Stimulated activated effector memory CD8-positive, alpha-beta T cell treated with anti-CD3 and anti-CD28 coated beads, Interleukin-12 subunit alpha, Interleukin-12 subunit beta, amount 100 ng/mL, for 72 hours (primary cell): ENCODE measurements at regions not wholly inside any gene's neighbourhood (a gene's known extent, or its start where the extent isn't known, plus 50 kb on each side); places are given as distances from the start of the nearest gene placed in this dataset.
A peak's percentile ranks its signal among the peaks of the same experiment; 100 is the strongest.

Experiments used
- ATAC-seq: fragments of 150-1000 bp; cut with Tn5 transposase; 2 replicates; pipeline ENCODE4 v1.10.0; 2021
- DNase-seq, 2 donors: peaks; one replicate each; pipeline ENCODE4 v3.0.0; 2021 to 2022; ENCODE audit warnings: low spot score in 2 of 2
- H3K27ac Mint-ChIP-seq: one replicate; pipeline ENCODE4 v1.8.0; 2022; ENCODE audit warnings: mild to moderate bottlenecking, mixed read lengths
- H3K36me3 Mint-ChIP-seq: one replicate; pipeline ENCODE4 v1.8.0; 2022; ENCODE audit warnings: mild to moderate bottlenecking, mixed read lengths
- H3K4me1 Mint-ChIP-seq: one replicate; pipeline ENCODE4 v1.8.0; 2022; ENCODE audit warnings: mixed read lengths
- H3K4me3 Mint-ChIP-seq: one replicate; pipeline ENCODE4 v1.8.0; 2022; ENCODE audit warnings: mild to moderate bottlenecking, mixed read lengths
- H3K9me3 Mint-ChIP-seq: one replicate; pipeline ENCODE4 v1.8.0; 2022; ENCODE audit warnings: mixed read lengths

DNA sequence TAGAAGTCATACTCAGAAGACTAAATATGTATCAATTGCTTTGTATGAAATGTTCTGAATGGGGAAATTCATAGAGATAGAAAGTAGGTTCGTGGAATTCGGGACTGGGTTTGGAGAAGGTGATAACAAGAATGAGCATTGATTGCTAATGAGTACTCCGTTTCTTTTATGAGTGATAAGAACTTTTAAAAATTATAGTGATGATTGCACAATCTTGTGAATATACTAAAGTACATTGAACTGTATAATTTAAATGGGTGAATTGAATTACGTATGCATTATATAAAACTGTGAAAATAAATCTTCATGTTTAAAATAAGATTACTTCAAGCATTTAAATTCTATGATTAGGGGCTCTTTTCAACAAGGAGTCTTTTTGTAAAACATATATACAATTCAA is 425.6 kb upstream of the NCAM2 start:
- Mint-ChIP-seq H3K9me3 (peaks cover 12% of the 10 kb centered on the region), H3K27ac (no peak overlapping the region)
- no peak for ATAC-seq

DNA sequence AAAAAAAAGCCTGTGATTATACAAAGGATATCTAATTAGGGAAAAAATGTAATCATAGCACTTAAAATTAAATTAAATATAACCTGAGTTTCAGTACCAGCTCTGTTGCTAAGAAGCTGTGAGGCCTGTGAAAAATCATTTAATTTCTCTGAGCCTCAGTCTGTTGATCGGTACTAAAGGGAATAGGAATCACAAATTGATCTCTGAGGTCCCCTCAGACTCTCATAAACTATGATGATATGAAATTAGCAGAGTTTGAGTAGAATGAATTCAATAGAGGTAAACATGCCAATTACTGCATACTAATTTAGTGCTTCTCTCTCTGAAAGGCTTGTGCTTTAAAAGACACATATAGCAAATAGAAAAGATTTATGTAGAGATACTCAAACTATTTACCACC is 416.8 kb upstream of the NCAM2 start:
- Mint-ChIP-seq H3K9me3 (peaks cover 10% of the 10 kb centered on the region), H3K36me3 (no peaks in the 10 kb centered on the region)

More for the DNA sequence above, 425.6 kb upstream of the NCAM2 start:
- H3K36me3 Mint-ChIP-seq: no peaks in the 10 kb centered on the region
- no peaks in the 10 kb centered on the region for H3K4me1 Mint-ChIP-seq
- no peak for DNase-seq
- no peak overlapping the region for H3K4me3 Mint-ChIP-seq

DNA sequence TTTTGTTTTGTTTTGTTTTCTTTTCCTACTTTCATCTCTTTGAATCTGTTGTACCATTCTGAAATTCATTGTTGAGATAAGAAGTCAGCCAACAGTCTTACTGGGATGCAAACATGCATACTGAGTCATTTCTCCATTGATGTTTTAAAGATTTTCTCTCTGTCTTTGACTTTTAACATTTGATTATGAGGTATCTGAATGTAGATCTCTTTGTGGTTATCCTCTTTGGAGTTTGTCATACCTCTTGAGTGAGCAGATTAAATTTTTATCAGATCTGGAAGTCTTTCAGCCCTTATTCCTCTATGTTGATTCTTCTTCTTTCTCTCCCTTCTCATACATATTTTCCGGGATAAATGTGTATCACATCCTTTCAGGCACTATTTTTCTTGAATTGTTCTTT is 406.9 kb upstream of the NCAM2 start:
- Mint-ChIP-seq H3K4me1 (no peaks in the 10 kb centered on the region), H3K9me3 (peaks cover 6% of the 10 kb centered on the region), H3K4me3 (no peak overlapping the region), H3K36me3 (no peaks in the 10 kb centered on the region), H3K27ac (no peak overlapping the region)
- ATAC-seq (peak; percentile 37), DNase-seq (no peak)

More for the DNA sequence above, 416.8 kb upstream of the NCAM2 start:
- ATAC-seq (no peak), DNase-seq (no peak)
- Mint-ChIP-seq H3K4me1 (no peaks in the 10 kb centered on the region), H3K4me3 (no peak overlapping the region), H3K27ac (no peak overlapping the region)

DNA sequence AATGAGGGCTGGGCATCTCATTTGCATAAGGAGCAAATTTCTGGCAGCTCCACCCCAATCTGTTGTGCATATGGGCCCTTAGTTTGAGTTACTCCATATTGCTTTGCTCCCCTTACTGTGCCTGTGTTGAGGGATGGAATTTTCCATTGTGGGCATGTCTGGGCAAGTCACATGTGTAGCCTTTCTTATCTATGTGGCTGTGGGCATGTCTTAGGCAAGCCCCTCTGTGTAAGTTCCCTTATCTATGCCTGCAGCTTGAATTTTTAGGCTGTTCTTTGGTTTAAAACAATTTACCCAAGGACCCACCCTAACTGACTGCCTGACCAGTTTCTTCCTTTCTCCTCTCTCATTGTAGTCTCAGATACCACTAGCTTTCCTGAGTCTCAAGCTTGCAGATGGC is 405.7 kb upstream of the NCAM2 start:
- H3K27ac Mint-ChIP-seq: no peak overlapping the region
- DNase-seq (no peak), ATAC-seq (no peak)
- no peaks in the 10 kb centered on the region for H3K4me1 Mint-ChIP-seq
- H3K9me3 Mint-ChIP-seq: peaks cover 6% of the 10 kb centered on the region
- no peaks in the 10 kb centered on the region for H3K36me3 Mint-ChIP-seq
- H3K4me3 Mint-ChIP-seq: no peak overlapping the region

DNA sequence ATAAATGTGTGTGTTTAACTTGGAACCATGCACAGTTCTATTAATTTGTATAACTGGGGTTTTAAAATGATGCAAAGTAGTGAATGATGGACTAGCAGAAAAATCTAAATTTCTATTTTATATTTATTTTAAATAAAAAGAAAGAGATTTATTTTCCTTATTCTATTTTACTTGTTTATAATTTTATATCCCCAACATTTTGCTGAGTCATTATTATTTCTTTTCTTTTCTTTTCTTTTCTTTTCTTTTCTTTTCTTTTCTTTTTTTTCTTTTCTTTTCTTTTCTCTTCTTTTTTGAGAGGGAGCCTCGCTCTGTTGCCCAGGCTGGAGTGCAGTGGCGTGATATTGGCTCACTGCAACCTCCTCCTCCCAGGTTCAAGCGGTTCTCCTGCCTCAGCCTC is 395.0 kb upstream of the NCAM2 start:
- DNase-seq (no peak), ATAC-seq (no peak)
- no peaks in the 10 kb centered on the region for H3K4me1 Mint-ChIP-seq
- peaks cover 20% of the 10 kb centered on the region for H3K9me3 Mint-ChIP-seq
- no peak overlapping the region for H3K27ac Mint-ChIP-seq
- no peaks in the 10 kb centered on the region for H3K36me3 Mint-ChIP-seq
- no peak overlapping the region for H3K4me3 Mint-ChIP-seq

DNA sequence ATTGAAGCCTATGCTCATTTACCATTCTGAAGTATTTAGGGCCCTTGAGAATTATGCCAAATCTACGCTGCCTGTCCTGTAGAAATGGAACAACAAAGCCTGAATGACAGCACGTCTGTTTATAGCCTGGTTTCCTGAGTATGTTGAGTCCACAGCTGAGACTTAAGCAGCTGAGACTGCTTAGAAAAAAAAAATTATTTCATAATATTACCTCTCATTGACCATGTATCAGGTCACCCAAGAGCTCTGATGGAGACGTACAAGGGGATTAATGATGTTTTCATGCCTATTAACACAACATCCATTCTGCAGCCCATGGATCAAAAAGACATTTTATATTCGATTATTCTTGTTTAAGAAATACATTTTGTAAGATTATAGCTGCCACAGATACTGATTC is 387.2 kb upstream of the NCAM2 start:
- no peak for DNase-seq
- Mint-ChIP-seq H3K4me3 (no peak overlapping the region), H3K9me3 (peaks cover 14% of the 10 kb centered on the region), H3K27ac (no peak overlapping the region), H3K36me3 (no peaks in the 10 kb centered on the region), H3K4me1 (no peaks in the 10 kb centered on the region)
- ATAC-seq: no peak

DNA sequence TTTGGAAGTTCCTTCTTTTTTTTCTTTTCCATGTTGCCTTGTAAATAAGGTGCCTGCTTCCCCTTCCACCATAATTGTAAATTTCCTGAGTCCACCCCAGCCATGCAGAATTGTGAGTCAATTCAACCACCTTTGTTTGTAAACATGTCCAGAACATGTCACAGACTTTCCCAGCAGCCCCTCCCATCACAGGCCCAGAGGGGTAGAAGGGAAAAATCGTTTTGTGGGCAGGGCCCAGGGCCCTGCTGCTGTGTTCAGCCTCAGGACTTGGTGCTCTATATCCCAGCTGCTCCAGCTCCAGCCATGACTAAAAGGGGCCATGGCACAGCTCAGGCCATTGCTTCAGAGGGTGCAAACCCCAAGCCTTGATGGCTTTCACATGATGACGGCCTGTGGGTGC is 384.6 kb upstream of the NCAM2 start:
- H3K9me3 Mint-ChIP-seq: peaks cover 8% of the 10 kb centered on the region
- ATAC-seq (no peak), DNase-seq (no peak)
- H3K4me3 Mint-ChIP-seq: no peak overlapping the region
- H3K4me1 Mint-ChIP-seq: no peaks in the 10 kb centered on the region
- no peaks in the 10 kb centered on the region for H3K36me3 Mint-ChIP-seq
- H3K27ac Mint-ChIP-seq: no peak overlapping the region

DNA sequence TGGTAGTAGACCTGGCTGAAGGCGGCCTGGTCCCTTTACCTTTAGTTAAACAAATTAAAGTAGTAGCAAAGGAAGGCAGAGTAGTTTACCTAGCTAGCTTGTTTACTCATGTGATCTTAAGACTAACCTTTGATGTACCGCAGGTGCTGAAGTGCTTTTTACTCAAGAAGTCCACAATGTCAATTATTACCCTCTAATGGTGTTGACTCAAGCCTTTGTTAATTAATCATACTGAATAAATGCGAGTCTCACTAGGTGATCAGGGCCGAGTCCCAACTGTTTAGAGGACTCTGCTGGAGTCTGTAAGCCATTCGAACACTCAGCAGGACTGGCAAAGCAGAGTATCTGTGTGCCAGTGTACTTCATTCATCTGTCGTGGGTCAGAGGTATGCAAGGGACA is 381.1 kb upstream of the NCAM2 start:
- Mint-ChIP-seq H3K4me3 (no peak overlapping the region), H3K4me1 (no peaks in the 10 kb centered on the region), H3K27ac (no peak overlapping the region), H3K9me3 (peaks cover 7% of the 10 kb centered on the region), H3K36me3 (no peaks in the 10 kb centered on the region)
- DNase-seq: no peak
- ATAC-seq: no peak

DNA sequence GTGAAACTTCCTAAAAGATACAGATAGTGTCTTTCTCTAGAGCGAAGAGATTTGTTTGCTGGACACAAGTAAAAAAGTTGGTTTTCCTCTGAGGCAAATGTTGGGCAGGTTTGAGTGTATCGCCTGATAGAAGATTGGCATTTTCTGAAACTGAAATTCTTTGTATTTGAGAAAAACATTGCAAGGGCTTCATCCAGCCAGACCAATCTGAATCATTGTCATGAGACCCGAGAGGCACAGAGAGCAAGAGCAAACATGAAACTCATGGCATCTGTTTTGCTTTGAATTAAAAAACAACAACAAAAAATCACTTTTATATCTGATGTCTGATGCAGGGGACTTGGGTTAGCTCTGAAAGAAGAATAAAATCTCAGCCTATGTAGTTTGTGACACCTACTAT is 379.3 kb upstream of the NCAM2 start:
- no peak overlapping the region for H3K27ac Mint-ChIP-seq
- ATAC-seq: no peak
- H3K36me3 Mint-ChIP-seq: no peaks in the 10 kb centered on the region
- H3K9me3 Mint-ChIP-seq: peaks cover 10% of the 10 kb centered on the region
- no peaks in the 10 kb centered on the region for H3K4me1 Mint-ChIP-seq
- DNase-seq: no peak
- H3K4me3 Mint-ChIP-seq: no peak overlapping the region

DNA sequence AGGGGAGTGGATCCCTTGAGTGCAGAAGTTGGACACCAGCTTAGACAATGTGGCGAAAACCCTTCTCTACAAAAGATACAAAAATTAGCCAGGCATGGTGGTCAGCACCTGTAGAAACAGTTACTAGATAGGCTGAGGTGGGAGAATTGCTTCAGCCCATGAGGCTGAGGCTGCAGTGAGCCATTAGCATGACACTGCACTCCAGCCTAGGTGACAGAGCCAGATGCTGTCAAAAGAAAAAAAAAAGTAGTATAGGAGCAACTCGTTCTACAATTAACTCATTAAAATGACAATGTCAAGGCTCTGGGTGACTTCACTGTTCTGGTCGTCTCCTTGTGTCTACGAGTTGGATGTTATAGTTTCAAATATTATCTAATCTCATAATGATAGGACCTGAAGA is 370.6 kb upstream of the NCAM2 start:
- Mint-ChIP-seq H3K4me3 (no peak overlapping the region), H3K27ac (no peak overlapping the region), H3K4me1 (no peaks in the 10 kb centered on the region), H3K36me3 (no peaks in the 10 kb centered on the region), H3K9me3 (peaks cover 14% of the 10 kb centered on the region)
- no peak for ATAC-seq
- DNase-seq: no peak

DNA sequence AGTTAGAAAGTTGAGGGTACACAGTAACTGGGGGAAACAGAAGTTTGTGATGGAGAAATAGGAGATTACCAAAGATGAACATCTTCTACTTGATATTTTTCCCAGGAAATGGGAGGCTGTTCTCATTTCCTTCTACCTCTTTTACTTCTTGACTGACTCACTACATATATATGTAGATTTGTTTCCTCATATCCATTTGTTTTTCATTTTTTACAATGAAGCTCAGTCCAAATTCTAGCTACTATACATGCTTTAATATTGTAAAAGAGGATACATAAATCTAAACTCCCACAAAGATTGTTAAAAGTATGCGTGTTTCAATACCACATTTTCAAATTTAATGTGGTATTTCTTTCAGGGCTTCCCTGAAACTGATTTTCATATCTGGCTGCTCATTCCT is 366.6 kb upstream of the NCAM2 start:
- no peaks in the 10 kb centered on the region for H3K36me3 Mint-ChIP-seq
- no peak for DNase-seq
- H3K9me3 Mint-ChIP-seq: peaks cover 12% of the 10 kb centered on the region
- H3K4me1 Mint-ChIP-seq: no peaks in the 10 kb centered on the region
- no peak overlapping the region for H3K27ac Mint-ChIP-seq
- no peak for ATAC-seq
- H3K4me3 Mint-ChIP-seq: no peak overlapping the region

DNA sequence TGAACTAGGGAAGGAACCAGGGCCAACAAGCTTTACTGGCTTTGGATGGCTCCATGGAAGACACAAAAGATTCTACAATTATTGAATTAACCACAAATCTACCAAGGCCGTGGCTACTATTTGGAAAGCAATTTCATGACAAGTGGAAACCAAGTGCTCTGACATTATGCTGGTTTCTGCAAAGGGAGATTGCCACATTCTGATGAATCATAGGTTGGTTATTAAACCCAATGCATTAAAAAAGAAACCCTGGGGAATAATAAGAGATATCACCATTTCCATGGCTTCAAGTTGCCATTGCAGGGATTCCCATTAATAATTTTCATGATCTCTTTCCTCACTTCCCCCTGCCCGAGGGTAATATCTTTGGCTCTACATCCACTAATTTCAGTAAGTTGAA is 359.2 kb upstream of the NCAM2 start:
- DNase-seq (no peak), ATAC-seq (no peak)
- no peak overlapping the region for H3K27ac Mint-ChIP-seq
- no peak overlapping the region for H3K4me3 Mint-ChIP-seq
- H3K9me3 Mint-ChIP-seq: peaks cover 24% of the 10 kb centered on the region
- no peaks in the 10 kb centered on the region for H3K4me1 Mint-ChIP-seq
- H3K36me3 Mint-ChIP-seq: no peaks in the 10 kb centered on the region

DNA sequence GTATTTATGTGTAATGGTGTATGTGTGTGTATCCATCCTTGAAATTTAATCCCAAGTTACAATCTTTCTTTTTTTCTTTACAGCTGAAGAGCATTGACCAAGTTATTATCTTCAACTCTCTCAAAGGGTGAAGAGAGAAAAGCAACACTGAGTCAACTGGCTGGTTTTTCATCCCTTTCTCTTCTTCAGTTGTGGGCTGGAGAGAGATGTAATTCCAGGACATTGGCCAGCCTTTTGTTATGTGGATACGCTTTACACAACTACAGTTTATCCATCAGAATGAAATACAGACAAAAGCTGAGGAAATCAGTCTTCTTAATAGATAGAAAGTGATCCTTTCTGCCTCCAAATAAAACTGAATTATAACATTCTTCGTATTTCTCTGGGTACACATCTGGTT is 357.0 kb upstream of the NCAM2 start:
- Mint-ChIP-seq H3K4me1 (no peaks in the 10 kb centered on the region), H3K9me3 (peaks cover 19% of the 10 kb centered on the region), H3K4me3 (no peak overlapping the region), H3K36me3 (no peaks in the 10 kb centered on the region), H3K27ac (no peak overlapping the region)
- DNase-seq: no peak
- ATAC-seq: no peak

DNA sequence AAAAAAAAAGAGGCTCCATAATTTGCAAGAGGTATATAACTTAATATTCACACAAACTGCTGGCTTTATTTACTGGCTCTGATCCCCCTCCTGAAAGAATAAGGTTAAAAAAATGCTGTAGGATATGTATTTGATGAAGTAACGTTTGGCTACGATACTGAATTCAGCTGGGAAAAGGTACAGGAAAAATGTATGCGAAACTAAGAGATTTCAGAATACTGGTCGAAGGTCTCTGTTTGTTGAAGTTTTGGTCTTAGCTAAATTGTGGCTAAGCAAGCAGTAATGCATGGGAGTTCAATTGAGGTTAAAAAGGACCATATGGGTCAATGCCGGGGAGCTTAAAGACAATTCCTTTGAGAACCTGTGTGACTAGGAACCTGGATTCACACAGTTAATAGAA is 355.5 kb upstream of the NCAM2 start:
- Mint-ChIP-seq H3K4me1 (no peaks in the 10 kb centered on the region), H3K36me3 (no peaks in the 10 kb centered on the region), H3K4me3 (no peak overlapping the region), H3K27ac (no peak overlapping the region), H3K9me3 (peaks cover 22% of the 10 kb centered on the region)
- DNase-seq (no peak), ATAC-seq (no peak)

DNA sequence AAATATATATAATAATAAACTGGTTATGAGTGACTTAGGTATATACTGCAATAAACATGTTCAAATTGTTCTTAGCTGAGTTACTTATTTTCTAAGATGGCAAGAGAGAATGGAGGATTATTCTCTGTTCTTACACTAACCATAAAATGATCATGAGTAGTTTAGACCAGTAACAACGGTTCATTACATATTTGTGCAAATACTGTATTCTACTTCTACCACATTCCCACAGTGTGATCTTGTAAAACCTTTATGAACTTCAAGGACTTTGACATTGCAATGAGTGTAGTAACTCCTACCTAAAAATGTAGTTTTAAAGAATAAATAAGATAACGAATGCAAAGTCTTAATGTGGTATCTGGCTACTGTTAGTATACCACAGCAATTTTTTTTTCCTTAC is 353.7 kb upstream of the NCAM2 start:
- Mint-ChIP-seq H3K4me3 (no peak overlapping the region), H3K9me3 (peaks cover 19% of the 10 kb centered on the region), H3K4me1 (no peaks in the 10 kb centered on the region), H3K36me3 (no peaks in the 10 kb centered on the region), H3K27ac (no peak overlapping the region)
- DNase-seq (no peak), ATAC-seq (no peak)

DNA sequence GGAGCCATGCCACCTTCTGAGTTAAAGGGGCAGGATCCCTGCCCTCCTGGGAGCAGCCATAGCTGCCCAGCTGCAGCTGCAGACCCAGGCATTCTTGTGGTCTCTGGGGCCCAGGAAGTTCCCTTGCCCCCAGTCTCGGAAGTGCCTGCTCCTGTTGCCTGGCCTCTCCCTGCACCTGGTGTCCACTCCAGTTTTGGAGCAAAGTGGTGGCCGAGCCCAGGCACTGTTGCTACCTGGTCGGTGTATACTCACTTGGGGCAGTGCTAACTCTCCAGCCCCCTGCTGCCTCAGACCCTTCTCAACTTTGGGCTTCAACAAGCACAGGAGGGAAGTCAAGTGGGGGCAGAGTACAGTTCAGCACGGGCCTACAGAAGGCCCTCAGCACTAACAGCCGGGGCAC is 352.9 kb upstream of the NCAM2 start:
- Mint-ChIP-seq H3K36me3 (no peaks in the 10 kb centered on the region), H3K4me1 (no peaks in the 10 kb centered on the region), H3K27ac (no peak overlapping the region), H3K9me3 (peaks cover 20% of the 10 kb centered on the region), H3K4me3 (no peak overlapping the region)
- DNase-seq: no peak
- ATAC-seq: peak; percentile 11

DNA sequence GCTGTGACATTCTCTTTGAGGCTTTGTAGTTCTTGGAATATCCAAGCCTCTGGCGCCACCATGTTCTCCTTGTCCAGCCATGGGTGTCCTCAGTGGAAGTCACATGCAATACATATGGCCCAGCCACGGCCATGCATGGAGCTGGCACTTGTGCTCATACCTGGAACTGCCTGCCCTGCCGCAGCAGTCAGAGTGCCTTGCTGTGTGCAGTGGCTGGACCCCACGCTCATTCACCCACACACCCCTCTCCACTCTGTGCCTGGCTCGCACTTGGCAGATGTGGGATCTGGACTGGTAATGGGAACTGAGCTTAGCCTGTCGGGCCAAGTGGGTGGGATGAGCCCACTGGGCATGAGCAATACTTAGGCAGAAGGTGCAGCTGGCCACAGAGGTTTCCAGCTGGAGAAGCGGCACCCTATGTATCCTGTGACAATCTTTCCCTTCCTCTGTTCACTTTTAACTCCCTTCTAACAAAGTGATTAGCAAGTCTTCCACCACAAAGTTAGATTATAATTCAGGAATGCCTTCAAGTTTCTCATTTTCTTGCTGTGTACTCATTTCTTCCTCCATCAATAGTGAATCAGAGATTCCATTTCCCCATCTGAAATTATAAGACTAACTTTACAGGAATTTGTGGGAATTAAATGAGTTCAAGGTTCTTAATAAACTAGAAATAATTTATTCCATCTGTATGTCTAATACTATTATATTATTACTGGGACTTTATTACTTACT is 351.6 kb upstream of the NCAM2 start:
- ATAC-seq (no peak), DNase-seq (no peak)
- peaks cover 20% of the 10 kb centered on the region for H3K9me3 Mint-ChIP-seq
- H3K36me3 Mint-ChIP-seq: no peaks in the 10 kb centered on the region
- H3K4me3 Mint-ChIP-seq: no peak overlapping the region
- H3K4me1 Mint-ChIP-seq: no peaks in the 10 kb centered on the region
- no peak overlapping the region for H3K27ac Mint-ChIP-seq
